ENCODE measurements at regions not wholly inside any gene's neighbourhood (a gene's known extent, or its start where the extent isn't known, plus 50 kb on each side); places are given as distances from the start of the nearest gene placed in this dataset.

DNA sequence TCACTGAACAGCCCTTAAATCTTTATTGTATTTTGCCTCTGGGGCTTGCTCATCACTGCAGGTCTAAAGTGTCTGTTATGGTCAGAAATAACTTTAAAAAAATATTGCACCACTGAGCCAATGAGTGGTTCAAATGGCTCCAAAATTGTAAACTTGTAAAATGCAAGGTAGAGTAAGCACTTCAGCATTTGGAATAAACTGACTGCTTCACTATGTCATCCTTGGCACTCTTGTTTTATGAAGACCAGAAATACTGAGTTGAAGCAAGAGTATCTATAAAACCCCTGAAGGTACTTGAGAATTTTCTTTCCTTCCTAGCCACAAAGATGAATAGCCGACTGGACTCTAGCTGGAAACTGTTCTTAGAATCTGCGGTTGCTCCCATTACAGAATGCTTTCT is 390.3 kb upstream of the DPH6 start:
- TF ChIP-seq, protein P1, sequence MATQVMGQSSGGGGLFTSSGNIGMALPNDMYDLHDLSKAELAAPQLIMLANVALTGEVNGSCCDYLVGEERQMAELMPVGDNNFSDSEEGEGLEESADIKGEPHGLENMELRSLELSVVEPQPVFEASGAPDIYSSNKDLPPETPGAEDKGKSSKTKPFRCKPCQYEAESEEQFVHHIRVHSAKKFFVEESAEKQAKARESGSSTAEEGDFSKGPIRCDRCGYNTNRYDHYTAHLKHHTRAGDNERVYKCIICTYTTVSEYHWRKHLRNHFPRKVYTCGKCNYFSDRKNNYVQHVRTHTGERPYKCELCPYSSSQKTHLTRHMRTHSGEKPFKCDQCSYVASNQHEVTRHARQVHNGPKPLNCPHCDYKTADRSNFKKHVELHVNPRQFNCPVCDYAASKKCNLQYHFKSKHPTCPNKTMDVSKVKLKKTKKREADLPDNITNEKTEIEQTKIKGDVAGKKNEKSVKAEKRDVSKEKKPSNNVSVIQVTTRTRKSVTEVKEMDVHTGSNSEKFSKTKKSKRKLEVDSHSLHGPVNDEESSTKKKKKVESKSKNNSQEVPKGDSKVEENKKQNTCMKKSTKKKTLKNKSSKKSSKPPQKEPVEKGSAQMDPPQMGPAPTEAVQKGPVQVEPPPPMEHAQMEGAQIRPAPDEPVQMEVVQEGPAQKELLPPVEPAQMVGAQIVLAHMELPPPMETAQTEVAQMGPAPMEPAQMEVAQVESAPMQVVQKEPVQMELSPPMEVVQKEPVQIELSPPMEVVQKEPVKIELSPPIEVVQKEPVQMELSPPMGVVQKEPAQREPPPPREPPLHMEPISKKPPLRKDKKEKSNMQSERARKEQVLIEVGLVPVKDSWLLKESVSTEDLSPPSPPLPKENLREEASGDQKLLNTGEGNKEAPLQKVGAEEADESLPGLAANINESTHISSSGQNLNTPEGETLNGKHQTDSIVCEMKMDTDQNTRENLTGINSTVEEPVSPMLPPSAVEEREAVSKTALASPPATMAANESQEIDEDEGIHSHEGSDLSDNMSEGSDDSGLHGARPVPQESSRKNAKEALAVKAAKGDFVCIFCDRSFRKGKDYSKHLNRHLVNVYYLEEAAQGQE (IDR thresholded peaks at IDR 0.05; ENCODE audit: insufficient read depth in 1 of 2, low read depth in 2 of 2, low read length in 2 of 2): no peak
- no peak for TF ChIP-seq TAF1 (IDR thresholded peaks at IDR 0.05; ENCODE audit: borderline replicate concordance, insufficient read depth, low read length)
